ENCODE measurements at regions not wholly inside any gene's neighbourhood (a gene's known extent, or its start where the extent isn't known, plus 50 kb on each side); places are given as distances from the start of the nearest gene placed in this dataset.

DNA sequence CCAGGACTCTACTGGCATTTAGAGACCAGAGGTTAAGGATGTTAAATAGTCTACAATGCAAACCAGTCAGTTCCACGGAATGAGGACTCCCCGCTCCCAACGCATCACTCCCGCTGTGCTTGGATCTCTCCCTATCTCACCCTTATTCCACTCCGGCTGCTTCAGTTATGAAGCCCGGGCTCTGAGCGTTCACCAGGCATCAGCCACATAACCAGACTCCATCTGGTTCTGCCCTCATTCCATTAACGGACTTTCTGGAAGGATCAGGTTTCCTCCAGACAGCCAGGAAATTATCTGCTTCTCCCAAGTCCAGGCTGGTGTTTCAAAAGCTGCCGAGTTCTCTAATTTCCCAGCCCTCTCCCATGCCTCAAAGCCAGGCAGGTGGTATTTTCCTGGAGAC, 499.3 kb downstream of the GLRX3 start:
- no peak for DNase-seq

DNA sequence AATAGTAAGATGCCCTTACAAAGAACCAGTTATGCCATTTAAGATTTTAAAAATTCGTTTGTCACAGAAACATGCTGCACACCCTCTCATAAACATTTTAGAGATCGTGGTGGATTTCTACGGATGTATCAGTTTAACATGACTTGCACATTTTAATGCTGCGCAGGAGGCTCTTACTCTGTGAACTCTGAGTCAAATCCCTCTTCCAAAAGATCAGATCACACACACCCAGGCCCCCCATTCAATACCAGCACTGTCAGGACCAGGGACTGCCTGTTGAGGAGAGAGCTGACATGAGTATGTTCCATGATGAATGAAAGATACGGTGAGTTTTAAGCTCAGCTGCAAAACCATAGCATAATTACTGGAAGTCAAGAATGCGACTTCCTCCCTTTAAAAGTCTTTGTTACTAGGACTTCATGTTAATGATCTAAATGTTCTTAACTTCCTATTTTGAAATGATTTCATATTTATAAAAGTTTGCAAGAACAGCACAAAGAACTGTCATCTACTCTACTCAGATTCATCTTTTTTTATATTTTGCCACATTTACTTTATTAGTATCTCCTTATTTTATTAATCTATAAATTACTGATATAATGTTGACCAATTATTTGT, 500.2 kb downstream of the GLRX3 start:
- peak in 1 of 2 donors; percentile 17 for DNase-seq

DNA sequence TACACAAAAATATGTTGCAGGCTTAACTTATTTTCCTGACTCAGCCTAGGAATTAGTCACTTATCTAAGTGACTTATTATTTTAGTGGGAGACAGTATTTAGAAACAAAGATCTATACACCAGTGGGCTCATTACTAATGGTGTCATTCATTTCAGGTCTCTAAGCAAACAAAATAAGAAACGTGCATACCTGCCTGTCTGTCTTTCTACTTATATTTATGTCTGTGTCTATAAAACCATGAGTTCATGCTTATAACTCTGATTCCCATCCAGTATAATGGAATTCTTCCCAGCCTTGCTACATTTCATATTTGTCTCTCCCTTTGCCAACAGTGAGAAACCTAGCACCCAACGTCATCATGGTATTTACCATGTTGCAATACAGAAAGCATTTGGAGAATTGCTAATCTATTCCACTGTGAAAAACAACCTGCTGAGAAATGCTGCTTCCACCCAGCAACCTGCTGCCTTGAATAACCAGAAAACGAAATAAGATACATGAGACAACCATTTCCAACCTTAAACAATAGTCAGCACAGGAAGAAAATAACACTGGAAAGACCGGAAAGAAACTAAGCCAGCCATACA, 501.0 kb downstream of the GLRX3 start:
- no peak for DNase-seq

DNA sequence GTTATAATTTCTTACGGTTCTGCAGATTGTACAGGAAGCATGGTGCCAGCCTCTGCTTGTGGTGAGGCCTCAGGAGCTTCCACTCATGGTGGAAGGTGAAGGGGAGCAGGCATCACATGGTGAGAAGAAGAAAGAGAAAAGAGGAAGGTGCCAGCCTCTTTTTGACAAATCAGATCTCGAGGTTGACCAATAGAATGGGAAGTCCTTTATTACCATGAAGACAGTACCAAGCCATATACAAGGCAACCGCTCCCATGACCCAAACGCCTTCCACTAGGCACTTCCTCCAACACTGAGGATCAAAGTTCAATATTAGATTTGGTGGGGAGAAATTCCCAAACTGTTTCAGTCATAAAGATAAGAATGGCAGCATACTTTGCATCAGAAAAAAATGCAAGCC, 502.8 kb downstream of the GLRX3 start:
- no peak for DNase-seq

DNA sequence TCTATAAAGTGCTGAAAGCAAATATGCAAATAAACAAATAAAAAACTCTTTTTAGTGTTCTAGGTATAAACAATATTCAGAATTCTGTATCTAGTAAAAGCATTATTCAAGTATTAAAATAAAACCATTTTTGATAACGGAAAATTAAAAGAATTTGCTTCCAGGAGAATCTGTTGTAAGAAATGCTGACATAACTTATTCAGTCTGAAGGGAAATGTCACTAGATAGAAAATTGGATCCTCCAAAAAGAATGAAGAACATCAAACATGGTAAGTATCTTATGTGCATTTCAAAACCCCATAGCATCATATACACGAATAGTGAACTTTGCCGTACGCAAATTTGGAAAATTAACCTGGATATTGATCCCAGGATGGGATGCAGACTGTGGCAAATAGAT, 506.7 kb downstream of the GLRX3 start:
- no peak for DNase-seq

DNA sequence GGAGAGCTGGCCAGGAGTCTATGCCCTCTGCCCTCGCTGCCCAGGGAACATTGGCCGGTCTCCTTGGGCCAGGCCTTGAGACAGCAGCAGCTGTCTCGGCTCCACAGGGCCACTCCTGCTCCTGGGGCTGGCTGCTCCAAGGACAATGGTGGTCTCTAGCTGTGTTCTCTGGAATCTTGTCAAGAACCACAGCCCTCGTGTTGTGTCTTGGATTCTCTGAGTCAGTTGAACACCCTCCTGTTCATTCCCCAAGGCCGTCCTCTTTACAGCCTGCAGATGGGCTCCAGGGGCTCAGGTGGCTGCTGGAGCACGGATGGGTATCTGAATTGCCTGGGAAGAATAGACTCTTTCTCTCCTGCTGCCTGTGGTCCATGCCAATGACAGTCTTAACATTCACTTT, 511.1 kb downstream of the GLRX3 start:
- DNase-seq = no peak

DNA sequence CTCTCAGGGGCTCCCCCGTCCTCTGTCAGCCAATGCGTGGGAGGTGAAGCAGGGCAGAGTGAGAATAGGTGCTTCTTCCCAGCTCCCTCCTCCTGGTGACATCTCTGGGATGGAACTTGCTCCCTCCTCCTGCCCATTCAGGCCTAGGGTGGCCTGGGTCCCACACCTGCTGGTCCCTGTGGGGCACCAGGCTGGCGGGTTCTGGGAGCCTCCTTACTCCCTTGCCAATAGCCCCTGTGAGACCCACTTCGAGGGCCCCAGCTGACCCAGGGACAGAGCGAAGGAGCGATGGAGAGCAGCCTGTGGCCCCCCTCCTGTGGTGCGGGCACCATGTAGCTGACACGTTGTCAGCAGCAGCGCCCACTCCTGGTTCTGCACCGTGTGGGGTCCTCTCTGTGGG, 512.6 kb downstream of the GLRX3 start:
- no peak for DNase-seq

DNA sequence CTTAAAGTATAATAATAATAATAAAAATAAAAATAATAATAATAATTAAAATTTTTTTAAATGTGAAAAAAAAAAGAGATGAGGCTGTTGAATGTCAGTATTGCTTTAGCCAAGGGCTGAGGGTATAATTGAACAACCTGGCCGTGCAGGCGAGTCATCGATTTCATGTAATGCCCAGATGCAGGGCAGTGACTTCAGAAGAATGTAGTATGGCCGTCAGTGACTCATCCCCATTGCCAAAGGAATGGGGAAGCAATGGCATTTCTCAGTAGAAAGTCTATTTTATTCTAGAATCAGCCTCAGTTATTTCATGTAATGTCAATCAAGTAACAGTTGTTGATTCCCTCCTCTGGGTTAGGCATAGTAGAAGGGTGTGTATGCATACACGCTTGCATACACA, 516.4 kb downstream of the GLRX3 start:
- DNase-seq = no peak

DNA sequence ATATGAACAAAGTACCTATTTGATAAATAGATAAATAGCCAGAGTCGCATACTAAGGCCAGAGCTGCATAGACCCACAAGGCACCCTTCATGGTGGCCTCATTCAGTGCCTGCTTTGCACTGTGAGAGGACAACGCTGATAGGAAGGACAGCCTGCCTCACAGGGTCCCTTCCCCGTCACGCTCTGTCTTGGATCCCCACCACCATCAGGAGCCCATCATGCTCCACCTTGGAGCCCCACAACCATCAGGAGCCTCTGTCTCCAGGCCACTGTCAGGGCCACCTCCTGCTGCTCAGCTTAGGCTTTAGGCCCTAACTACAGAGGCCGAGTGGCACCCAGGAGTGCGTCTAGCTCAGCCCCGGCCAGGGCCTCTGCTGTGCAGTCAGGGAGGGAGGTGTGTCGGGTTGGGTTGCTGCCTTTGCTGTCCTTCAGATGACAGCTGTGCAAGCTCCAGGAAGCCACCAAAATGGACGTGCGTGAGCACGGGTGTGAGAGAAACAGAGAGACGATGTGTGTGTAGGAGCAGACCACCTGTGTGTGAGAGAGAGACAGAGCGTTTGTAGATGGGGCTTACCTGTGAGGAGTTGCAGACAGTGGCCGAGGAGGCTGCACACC, 516.9 kb downstream of the GLRX3 start:
- no peak for DNase-seq

DNA sequence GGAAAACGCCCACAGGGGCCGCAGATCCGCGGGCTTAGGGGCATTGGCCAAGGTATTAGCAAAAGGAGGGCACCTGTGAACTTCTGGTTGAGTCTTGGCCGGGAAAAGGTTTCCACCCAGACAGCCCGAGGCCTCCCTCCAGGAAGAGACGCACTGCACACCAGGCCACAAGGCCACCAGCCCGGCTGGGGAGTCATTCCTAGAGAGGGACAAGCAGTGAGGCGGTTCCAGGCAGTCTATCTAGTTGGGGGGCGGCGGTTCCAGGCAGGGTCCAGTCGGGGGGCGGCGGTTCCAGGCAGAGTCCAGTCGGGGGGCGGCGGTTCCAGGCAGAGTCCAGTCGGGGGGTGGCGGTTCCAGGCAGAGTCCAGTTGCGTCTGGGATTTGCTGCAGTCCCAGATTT, 518.5 kb downstream of the GLRX3 start:
- no peak for DNase-seq

DNA sequence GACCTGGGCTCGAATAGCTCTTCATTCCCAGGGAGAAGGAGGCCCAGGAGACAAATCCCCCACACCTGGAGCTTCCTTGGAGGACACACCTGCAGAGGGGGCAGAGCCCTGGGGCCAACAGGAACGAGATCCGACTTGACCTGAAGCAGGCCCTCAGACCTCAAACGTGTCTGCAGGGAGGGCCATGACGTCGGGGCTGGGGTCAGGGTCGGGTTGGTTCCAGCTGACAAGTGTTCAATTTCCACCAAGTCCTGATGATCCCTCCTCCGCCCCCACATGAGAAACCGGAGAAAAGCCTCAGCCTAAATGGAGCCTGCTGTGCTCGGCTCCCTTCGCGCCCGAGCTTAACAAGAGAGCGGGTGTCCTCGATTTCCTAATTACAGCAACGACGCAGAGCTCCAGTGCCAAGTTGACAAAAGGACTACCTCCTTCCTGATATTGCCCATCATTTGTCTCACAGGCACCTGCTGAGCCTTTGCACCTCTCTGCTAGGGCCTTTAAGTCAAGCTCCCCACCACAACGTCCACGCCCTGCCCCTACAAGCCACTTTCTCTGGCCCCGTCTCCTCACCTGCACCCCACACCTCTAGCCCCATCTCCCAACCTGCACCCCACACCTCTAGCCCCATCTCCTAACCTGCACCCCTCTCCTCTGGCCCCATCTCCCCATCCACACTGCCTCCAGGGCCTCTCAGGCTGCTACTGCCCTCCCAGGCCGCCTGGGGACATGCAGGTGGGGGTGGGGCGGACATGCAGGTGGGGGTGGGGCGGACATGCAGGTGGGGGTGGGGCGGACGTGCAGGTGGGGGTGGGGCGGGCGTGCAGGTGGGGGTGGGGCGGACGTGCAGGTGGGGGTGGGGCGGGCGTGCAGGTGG, 519.4 kb downstream of the GLRX3 start:
- no peak for DNase-seq

DNA sequence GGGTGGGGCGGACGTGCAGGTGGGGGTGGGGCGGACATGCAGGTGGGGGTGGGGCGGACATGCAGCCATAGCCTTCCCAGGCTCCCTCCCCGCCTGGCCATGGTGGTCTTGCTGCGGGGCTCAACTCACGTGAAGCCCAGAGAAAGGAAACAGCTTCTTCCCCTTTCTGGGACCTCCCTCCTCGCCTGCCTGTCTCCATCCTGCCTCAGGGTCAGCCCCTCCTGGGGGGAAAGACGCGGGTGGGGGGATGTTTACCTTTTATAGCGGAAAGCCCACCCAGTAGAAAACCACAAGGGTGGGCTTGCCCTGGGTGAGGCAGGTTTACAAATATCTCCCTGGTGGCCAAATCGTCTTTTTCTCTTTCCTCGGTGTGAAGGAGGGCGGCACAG, 520.0 kb downstream of the GLRX3 start:
- no peak for DNase-seq

DNA sequence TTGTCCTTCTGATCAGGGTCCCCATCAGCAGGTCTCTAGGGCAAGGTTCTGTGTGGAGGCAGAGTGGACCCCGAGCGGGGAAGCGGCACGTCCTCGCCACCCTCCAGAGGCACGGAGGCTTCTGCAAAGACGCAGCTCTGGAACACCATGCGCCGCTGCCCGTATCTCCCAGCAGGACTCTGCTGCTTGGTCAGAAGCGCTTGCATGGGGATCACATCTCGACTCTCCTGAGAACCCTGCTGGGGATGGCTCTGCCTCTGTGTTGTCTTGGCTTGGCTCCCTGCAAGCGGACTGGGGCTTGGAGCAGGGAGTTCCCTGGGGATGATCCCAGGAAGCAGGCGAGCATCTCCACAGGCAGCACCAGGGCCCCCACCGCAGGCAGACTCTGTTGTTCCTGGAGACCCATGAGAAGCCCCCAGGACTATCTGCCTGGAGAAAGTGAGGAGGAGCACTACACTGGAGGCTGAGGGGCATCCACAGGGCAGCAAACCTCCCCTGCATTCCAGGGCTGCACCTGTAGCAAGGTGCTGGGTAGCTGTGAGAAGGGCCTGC, 520.5 kb downstream of the GLRX3 start:
- DNase-seq = no peak

DNA sequence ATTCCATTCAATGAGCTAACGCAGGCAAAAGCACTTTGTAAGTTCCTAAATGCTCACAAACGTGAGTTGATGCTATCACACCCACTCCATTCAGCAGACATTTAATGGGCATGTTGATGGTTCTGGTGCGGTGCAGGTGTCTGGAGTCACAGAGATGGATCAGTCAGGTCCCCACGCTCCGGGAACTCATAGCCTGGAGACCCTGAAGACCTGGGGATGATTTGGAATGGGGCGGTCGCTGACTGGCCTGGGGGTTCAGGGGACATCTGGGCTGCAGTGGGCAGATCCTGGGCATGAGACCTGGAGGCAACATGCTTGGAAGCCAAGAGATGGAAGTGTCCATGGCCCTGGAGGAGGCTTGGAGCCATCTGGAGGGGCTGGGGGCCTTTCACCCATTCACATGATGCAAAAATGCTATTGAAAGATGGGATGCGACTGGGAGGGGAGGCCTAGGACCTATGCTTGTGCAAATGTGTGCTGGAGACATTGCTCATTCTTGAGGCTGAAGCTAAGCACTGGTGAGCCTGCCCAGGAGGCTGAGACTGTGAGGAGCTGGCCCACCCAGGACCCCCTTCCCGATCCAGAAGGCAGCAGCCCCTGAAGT, 522.6 kb downstream of the GLRX3 start:
- DNase-seq = no peak

DNA sequence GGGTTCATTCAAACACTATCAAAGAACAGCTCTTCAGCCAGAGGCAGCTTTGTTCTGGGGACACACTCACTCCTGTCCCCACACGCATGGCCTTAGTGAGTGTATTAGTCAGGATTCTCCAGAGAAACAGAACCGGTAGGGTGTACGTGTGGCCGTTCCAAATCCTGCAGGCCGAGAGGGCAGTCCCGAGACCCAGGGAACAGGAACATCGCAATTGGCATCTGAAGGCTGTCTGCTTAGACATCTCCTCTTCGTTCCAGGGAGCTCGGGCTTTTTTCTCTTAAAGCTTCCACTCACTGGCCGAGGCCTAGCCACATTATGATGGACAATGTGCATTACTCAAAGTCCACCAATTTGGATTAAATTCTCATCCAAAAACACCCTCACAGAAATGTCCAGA, 523.3 kb downstream of the GLRX3 start:
- no peak for DNase-seq

DNA sequence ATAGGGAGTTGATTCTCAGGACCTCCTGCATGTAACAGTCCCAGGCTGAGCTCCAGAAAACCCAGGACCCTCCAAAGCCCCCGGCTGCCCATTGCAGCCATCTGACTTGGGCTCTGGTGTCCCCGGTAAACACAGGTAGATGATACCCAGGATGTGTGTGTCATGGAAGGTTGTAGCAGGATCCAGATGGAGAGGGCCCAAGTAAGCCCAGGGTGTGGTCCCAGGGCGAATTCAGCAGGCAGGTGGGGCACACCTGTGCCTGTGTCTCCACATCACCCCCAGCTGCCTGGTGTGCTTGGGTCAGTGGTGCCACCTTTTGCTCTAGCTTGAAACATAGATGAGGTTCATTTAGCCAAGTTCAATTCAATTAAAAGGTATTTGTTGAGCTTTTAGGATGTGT, 524.1 kb downstream of the GLRX3 start:
- no peak for DNase-seq

DNA sequence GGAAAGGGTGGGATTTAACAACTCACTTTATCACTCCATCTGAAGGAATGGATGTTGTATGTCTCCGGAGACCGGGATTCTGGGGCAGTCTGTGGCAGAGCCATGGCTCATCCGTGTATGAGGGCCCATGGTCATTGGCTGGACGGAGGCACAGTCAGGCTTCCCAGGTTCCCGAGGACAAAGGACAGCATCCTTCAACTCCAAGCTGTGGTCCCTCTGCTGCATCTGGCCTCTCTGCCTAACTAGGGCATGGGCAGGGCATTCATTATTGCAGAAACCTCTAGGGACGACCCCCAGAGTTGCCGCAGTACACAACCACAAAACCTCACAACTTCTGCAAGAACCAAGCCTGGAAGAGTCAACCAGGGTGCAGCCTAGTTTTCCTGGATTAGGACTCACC, 525.2 kb downstream of the GLRX3 start:
- no peak for DNase-seq

DNA sequence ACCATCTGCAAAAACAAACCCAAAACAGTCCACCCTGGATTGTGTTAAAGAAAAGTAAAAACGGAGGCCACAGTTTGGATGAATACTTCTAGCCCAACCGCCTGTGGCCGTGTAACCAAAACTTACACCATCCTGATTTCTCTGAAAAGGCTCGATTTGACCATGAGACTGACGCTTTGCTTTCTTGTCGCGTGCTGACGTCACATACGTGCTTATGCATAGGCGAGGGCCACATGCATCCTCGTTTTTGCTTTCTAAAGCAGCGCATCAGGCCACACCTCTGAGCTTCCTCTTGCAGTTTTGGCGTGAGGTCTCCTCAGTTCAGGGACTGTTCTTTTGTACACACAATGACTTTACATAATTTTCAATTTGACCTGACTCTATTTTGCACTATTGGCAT, 526.6 kb downstream of the GLRX3 start:
- no peak for DNase-seq

DNA sequence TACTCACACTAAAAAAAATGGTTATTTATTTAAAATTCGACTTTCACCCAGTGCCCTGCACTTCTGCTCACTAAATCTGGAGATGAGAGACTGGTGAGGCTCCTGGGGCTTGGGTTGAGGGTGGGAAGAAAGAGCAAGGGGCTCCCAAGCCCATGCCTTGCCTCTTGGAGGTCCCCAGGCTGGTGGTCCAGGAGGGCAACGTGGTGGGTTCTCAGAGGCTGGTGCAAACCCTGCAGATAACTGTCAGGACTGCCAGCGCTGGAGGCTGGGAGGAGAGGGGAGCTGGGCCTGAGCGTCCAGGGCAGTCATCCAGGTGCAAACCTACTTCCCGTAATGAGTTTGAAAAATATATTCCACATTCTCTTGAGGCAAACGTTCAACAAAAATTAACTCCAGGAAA, 528.3 kb downstream of the GLRX3 start:
- no peak for DNase-seq

DNA sequence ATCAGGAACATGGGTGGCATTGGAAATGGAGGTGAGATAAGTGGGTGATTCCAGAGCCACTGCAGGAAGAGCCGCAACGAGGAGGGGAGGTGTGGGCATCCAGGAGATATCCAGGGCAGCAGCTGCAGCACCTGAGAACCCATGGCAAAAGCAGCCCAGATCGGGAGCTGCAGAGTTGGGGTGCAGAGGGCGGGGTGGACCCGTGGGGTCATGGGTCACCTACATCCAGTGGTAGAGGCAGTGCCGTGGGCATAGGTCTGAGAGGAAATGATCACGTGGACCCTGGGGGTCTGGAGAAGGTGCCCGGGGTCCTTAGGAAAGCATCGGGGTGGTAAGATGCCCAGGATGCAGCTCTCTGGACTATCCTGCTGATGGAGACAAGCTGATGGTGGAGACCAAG, 530.0 kb downstream of the GLRX3 start:
- no peak for DNase-seq

DNA sequence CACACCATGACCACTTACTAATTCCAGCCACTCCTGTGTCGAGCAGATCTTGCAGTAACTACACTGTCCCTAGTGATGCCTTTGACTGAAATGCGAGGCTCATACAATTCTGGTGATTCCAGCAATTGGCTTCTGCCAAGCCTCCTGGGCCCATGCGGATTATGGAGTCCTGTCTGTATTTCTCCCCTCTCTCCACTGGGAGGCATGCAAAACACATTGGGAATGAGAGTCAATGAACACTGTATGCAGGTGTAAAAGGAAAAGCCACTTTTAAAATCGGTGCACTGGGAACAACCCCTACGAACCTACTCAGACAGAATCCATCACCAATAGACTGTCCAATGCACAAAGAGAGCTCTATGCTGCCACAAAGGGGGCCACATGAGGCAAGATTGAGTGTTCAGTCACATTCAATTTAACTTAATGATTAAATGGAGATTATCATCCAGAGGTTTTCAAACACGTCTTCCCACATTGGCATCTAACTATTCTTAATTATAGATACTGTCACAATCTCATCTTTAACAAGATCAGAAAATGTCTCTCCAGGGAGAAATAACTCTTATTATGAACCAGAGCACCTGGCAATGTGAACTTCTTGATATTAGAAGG, 550.6 kb downstream of the GLRX3 start:
- DNase-seq = no peak

DNA sequence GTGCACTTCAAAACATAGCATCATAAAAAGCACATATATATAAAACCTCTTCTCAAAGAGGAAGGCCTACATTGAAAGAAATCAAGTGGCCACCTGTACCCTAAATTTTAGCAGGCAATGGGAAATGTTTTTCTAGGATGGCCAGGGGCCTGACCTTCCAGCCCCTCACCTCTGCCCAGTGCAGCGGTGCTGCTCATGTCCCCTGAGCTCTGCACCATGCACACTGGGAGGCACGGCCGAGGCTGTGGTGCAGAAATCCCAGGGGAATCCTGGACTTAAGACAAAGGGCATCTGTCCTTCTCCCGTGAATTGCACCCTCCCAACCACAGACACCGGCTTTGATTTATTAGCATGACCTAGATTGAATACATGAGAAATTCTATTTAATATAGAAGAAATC, 551.4 kb downstream of the GLRX3 start:
- no peak for DNase-seq
